ENCODE measurements at regions not wholly inside any gene's neighbourhood (a gene's known extent, or its start where the extent isn't known, plus 50 kb on each side); places are given as distances from the start of the nearest gene placed in this dataset.

- no TSS peak for BruUV-seq (replicated peaks)
- CTCF ChIA-PET: interaction anchor here (1.0 kb wide), 1 partner anchor 182 kb away, joined by 3 read pairs; no protein-coding TSS in a partner anchor
- H2BK20ac ChIP-seq (ENCODE audit: low read depth, low read length): no peak overlapping the region
These were observed 237.7 kb downstream of the SEC16B start for GRCh38 chr1:177732178-177732577.

More at GRCh38 chr1:177732178-177732577, 237.7 kb downstream of the SEC16B start:
- Histone ChIP-seq H3K14ac (replicated peaks; ENCODE audit: low read depth, low read length) (no peak overlapping the region), H2AK5ac (ENCODE audit: low read depth, low read length) (no peak overlapping the region), H3K4me1 (ENCODE audit: control insufficient read depth, insufficient read depth, low read length) (no peaks in the 10 kb centered on the region), H3K27me3 (ENCODE audit: control insufficient read depth, insufficient read depth, low read length) (no peaks in the 10 kb centered on the region), H3K23ac (ENCODE audit: low read depth, low read length) (no peak overlapping the region), H3K4me2 (ENCODE audit: low read depth, low read length) (no peak overlapping the region), H3K79me1 (ENCODE audit: low read depth in 1 of 2, low read length in 2 of 2) (no peaks in the 10 kb centered on the region), H2BK15ac (ENCODE audit: low read depth, low read length) (no peak overlapping the region), H3K9me1 (ENCODE audit: insufficient read depth, low read length) (no peaks in the 10 kb centered on the region), H3K27ac (ENCODE audit: insufficient read depth, low read length) (no peak overlapping the region), H4K5ac (ENCODE audit: low read depth, low read length) (no peak overlapping the region), H3K9me3 (ENCODE audit: control insufficient read depth, insufficient read depth, low read length) (no peaks in the 10 kb centered on the region), H4K20me1 (ENCODE audit: insufficient read depth, low read length) (no peaks in the 10 kb centered on the region), H3K4ac (ENCODE audit: low read depth, low read length) (no peak overlapping the region), H2AFZ (replicated peaks; ENCODE audit: low read length, poor library complexity) (no peak overlapping the region), H3K4me3 (ENCODE audit: insufficient read depth, low read depth, low read length) (no peak overlapping the region), H2BK5ac (ENCODE audit: low read depth, low read length, poor library complexity, severe bottlenecking) (no peak overlapping the region), H3K36me3 (ENCODE audit: control insufficient read depth, insufficient read depth, low read length) (no peaks in the 10 kb centered on the region), H4K8ac (ENCODE audit: low read depth in 2 of 2, low read length in 2 of 2) (no peak overlapping the region), H3K56ac (ENCODE audit: extremely low read depth, insufficient read depth, low read length) (no peak overlapping the region), H2BK120ac (ENCODE audit: low read depth, low read length) (no peak overlapping the region), H2AK9ac (replicated peaks; ENCODE audit: low read depth, low read length, poor library complexity) (no peak overlapping the region), H3K9ac (ENCODE audit: low read depth, low read length) (no peak overlapping the region), H3K18ac (ENCODE audit: low read depth, low read length) (no peak overlapping the region), H4K91ac (ENCODE audit: insufficient read depth, low read depth, low read length) (no peak overlapping the region)
- TF ChIP-seq CTCF (conservative IDR thresholded peaks at IDR 0.05; ENCODE audit: low read depth, low read length) (no peak), MXI1 (IDR thresholded peaks at IDR 0.05; ENCODE audit: borderline replicate concordance, low read depth, low read length) (no peak), CHD1 (IDR thresholded peaks at IDR 0.05; ENCODE audit: low read depth, low read length) (no peak), SMC3 (IDR thresholded peaks at IDR 0.05; ENCODE audit: low read depth, low read length) (no peak), FOS (IDR thresholded peaks at IDR 0.05; ENCODE audit: low read depth, low read length) (no peak), MAFK (IDR thresholded peaks at IDR 0.05; ENCODE audit: low read depth, low read length) (no peak), MAZ (IDR thresholded peaks at IDR 0.05; ENCODE audit: borderline replicate concordance, low read depth, low read length) (no peak), NFE2L2 (IDR thresholded peaks at IDR 0.05; ENCODE audit: low read depth, low read length) (no peak), RCOR1 (IDR thresholded peaks at IDR 0.05; ENCODE audit: insufficient replicate concordance, low read length) (no peak)
- in situ Hi-C loops (cut with MboI; ENCODE audit: low sequenced_read_pairs): no loop called here
- WGBS, 2 experiments (ENCODE audit: extremely low coverage in 2 of 2, insufficient read length in 1 of 2): no CpG with 5 or more reads among the region's 7 CpGs
- no peak for DNase-seq
- ATAC-seq (ENCODE audit: low read depth): no peak
- intact Hi-C loops (cut with micrococcal nuclease): no loop called here
- dilution Hi-C loops (cut with HindIII; ENCODE audit: low sequenced_read_pairs, unreplicated experiment): no loop called here
- POLR2A ChIA-PET (ENCODE audit: unreplicated experiment): no interaction called here
